HG03108 (cell line): ENCODE measurements at regions not wholly inside any gene's neighbourhood (a gene's known extent, or its start where the extent isn't known, plus 50 kb on each side); places are given as distances from the start of the nearest gene placed in this dataset.
"Not testable (repeated sequence)": the region's sequence is repeated elsewhere in the genome, so short reads cannot be mapped to it uniquely, and the experiment has no call there.

Source experiments
- ATAC-seq: cut with Tn5 transposase; IDR thresholded peaks from one replicate; pipeline ENCODE4 v1.9.1; 2021; ENCODE audit warnings: moderate library complexity; ENCODE audit not compliant: unreplicated experiment

DNA sequence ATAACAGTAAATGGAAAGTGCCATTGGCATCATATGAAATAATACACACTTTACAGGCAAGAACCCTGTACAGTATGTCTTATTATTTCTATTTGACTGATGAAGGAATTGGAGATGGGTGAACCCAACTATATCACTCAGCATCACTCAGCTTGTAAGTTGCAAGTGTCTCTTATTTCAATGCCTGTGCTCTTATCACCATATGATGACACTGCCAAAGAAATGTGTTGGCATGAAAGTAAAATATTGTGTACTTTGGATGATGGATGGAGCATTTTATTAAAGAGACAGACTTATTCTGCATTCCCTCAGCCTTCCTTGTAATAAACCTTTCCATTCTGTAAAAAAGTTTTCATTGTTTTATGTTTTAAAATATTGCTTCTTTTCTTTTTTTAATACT lies 927.5 kb upstream of the VRK2 start:
- no peak for ATAC-seq

- no peak for ATAC-seq
These were observed 920.2 kb upstream of the VRK2 start for GRCh38 chr2:57126410-57126809.

DNA sequence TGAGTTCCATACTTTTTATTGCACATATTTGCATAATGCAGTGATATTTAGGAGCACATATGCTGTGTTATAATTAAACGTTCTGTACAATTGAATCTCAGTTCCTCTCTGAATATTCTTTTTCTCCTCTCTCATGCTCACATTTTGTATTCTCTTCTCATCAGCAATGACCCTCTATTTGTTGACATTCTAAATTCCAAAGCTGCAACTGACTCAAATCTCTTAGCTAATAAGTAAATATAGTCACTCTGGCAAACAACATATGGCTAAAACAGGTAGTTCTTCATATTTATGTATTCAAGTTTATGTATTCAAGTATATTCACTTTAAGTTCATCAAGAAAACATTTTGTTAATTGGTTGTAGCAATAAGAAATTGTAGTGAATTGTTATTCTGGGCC lies 907.4 kb upstream of the VRK2 start:
- no peak for ATAC-seq

- no peak for ATAC-seq
These were observed 905.3 kb upstream of the VRK2 start for GRCh38 chr2:57141269-57141668.

DNA sequence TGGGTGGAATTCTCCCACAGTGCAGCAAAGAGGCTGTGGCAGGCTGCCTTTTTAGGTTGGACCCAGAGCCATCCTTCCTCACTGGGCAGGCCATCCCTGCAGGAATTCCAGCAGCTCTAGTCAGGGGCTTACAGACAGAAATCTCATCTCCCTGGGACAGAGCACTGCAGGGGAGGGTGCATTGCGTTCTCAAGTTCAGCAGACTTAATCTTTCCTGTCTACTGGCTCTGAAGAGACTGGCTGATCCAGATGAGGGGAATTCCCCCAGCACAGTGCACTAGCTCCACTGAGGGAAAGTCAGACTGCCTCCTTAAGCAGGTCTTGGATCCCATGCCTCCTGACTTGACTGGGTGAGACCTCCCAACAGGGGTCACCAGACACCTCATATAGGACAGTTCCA lies 899.7 kb upstream of the VRK2 start:
- no peak for ATAC-seq

DNA sequence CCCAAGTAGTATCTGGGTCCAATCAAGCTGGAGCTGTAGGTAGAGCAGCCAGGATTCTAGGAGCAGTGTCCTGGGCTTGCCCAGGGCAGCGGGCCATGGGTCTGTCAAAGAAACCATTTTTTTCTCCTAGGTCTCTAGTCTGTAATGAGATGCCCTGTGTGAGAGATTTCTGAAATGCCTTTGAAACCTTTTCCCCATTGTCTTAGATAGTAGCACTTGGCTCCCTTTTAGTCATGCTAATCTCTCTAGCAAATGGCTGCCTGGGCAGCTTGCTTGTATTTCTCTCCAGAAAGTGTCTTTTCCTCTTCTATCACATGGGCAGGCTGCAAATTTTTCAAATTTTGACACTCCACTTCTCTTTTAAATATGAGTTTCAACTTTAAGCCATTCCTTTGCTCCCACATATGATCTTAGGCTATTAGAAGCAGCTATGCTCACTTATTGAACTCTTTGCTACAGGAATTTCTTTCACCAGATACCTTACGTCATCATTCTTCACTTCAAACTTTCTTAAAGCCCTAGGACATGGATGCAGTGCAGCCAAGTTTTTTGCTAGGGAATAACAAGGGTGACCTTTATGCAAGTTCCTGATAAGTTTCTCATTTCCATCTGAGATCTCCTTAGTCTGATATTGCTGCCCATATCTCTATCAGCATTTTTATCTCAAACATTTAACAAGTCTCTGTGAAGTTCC lies 890.2 kb upstream of the VRK2 start:
- no peak for ATAC-seq

DNA sequence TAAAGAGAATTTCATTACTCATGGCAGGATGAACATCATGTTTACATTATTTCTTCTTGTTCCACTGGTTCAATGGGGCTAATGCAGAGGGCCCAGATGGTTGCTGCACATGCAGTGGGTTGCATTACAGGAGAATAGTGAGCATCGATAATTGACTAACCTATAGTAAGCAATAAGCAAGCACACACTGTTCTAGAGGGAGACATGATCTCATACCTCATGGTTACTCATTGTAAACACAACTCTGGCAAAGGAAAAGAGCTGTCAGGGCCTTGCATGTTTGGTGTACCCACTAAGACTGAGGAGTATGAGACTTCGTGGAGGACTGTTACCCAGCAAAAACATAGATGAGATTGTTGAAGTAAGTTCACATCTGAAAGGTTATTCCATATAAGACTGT lies 885.6 kb upstream of the VRK2 start:
- no peak for ATAC-seq

DNA sequence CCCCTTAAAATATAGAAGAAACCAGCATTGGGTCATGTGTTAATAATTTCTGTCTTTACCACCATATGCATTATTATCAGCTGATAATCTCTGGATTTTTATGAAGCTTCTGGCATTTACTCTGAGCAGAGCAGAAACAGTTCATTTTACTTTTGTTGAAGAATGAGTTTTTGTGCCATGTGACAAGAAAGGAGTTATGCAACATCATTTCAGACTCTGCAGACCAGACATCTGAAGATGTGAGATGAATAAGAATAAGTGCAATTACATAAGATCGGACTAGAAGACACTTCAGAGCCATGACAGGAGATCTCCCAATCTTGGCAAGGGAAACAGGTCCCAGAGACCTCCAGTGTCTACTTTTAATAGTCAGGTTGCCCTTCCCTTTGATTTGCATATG lies 869.4 kb upstream of the VRK2 start:
- no peak for ATAC-seq

GRCh38 chr2:57180042-57180567 lies 866.5 kb upstream of the VRK2 start:
- no peak for ATAC-seq

GRCh38 chr2:57180678-57181077 lies 865.9 kb upstream of the VRK2 start:
- no peak for ATAC-seq

DNA sequence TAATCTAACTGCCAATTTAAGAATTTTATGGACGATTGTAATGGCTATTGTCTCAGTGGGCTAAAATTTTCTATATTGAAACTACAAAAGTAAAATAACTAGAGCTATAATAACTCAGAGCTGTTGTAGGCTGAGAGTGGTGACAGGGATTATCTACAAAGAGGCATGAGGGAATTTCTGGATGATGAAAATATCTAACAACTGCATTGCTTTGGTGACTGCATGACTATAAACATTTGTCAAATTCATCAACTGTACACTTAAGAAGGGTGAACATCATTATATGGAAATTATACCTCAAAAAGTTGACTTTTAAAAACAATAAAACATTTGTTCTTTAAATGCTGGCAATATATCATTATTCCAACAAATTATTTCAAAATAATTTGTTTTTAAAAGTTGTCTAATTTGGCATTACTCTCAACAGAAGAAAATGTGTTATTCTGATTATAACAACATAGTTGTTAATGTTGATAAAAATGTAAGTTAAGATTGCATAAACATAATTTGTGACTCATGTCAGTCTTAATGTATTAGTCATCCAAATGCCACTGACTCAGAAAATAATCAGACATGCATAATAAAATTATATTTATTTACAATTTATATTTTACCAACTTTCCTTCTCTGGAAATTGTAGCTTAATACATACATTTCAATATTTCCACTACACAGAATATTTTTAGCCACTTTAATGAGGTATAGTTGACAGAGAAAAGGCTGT lies 865.1 kb upstream of the VRK2 start:
- no peak for ATAC-seq

DNA sequence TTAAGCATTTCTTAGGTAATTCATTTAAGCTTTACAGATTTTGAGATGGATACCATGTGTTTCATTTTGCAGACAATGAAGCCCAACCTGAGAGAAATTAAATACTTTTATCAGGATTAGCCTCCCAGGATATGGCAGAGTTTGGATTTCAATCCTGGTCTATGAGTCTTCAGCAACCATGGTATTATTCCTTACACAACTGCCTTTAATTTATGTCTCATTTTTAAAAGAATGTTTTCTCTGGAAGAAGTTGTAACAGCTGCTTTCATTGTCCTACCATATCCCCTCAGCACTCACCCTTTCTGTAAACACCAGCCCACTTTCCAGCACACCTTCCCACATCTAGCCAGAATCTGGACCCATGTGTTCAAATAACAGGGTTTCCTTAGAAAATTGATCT lies 863.7 kb upstream of the VRK2 start:
- no peak for ATAC-seq

- ATAC-seq: no peak
These were observed 861.0 kb upstream of the VRK2 start for GRCh38 chr2:57185568-57185967.

GRCh38 chr2:57190007-57190406 lies 856.6 kb upstream of the VRK2 start:
- no peak for ATAC-seq

- ATAC-seq: no peak
These were observed 846.9 kb upstream of the VRK2 start for GRCh38 chr2:57199663-57200062.

- no peak for ATAC-seq
These were observed 842.2 kb upstream of the VRK2 start for GRCh38 chr2:57204364-57204763.

- ATAC-seq: no peak
These were observed 841.4 kb upstream of the VRK2 start for GRCh38 chr2:57205241-57205640.

DNA sequence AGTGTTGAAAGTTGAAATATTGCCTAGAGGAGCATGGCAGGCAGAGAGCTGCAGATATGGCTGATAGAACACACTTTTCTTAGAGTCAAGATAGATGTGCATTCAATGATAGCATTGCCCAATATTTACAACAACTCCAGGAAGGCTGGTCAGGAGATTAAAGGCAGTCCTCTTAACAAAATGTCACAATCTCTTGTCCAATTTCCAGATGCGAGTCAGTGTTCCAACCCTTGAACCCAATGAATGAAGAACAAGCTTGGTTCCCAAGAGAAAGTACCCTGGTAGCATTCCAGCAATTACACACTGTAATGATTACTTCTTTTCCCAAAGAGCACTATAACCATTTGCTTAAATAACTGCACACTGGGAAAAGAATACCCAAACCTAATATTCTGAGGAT lies 839.4 kb upstream of the VRK2 start:
- no peak for ATAC-seq

- ATAC-seq: no peak
These were observed 836.8 kb upstream of the VRK2 start for GRCh38 chr2:57209799-57210198.

- no peak for ATAC-seq
These were observed 835.8 kb upstream of the VRK2 start for GRCh38 chr2:57210855-57211254.

DNA sequence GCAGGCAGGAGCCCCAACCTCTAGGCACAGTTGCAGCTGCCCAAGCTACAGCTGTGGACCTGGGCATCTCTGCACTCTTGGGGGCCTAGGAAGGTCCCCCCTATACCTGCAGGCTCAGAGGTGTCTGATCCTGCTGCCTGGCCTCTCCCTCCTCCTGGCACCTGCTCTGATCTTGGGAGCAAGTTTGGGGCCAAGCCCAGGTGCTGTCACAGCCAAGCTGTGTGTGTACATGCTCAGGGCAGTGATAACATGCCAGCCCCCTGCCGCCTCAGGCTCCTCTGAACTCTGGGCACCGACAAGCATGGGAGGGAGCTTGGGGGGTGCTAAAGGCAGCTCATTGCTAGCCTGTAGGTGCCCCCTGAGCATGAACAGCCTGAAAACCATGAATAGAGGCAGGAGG lies 829.6 kb upstream of the VRK2 start:
- ATAC-seq: no peak

GRCh38 chr2:57218206-57218605 lies 828.4 kb upstream of the VRK2 start:
- no peak for ATAC-seq

GRCh38 chr2:57229706-57230105 lies 816.9 kb upstream of the VRK2 start:
- ATAC-seq: not testable (repeated sequence)
